Panc1 (cell line): ENCODE measurements at regions not wholly inside any gene's neighbourhood (a gene's known extent, or its start where the extent isn't known, plus 50 kb on each side); places are given as distances from the start of the nearest gene placed in this dataset.

Source experiments
- ATAC-seq: fragments of 200-7000 bp; cut with Tn5 transposase; 2 replicates; pipeline ENCODE4 v1.9.1; 2020; ENCODE audit warnings: mild to moderate bottlenecking, moderate library complexity
- BruUV-seq: library from RNA; stranded (reverse); fragments of 400-500 nt; replicated peaks from 2 replicates; lab custom pipeline; 2021; lab: Mats Ljungman, UMichigan
- CTCF ChIA-PET: fragments of 300-600 bp; sonication (Branson Sonifier 250); formaldehyde crosslinking; loops from one replicate; lab custom pipeline; 2022; ENCODE audit warnings: antibody characterized with exemption; lab: Charles Lee
- POLR2A ChIA-PET: fragments of 300-600 bp; sonication (Branson Sonifier 250); formaldehyde crosslinking; loops from one replicate; lab custom pipeline; 2022; ENCODE audit warnings: antibody characterized with exemption; lab: Charles Lee
- DNase-seq: peaks from one replicate; pipeline ENCODE4 v3.0.0-alpha.2; 2010; ENCODE audit warnings: low read depth, low spot score
- H3K27ac ChIP-seq: 2 replicates; pipeline ENCODE4 v1.5.1; 2011; ENCODE audit warnings: mild to moderate bottlenecking, low read length, inconsistent platforms
- H3K27me3 ChIP-seq: fragments of 200-500 bp; sonication (Bioruptor generic); 2 replicates; pipeline ENCODE4 v1.6.0; 2014; ENCODE audit warnings: low read length, inconsistent platforms; ENCODE audit not compliant: control insufficient read depth, insufficient read depth
- H3K36me3 ChIP-seq: fragments of 200-500 bp; sonication (Bioruptor generic); 2 replicates; pipeline ENCODE4 v1.5.1; 2014; ENCODE audit warnings: inconsistent platforms, mild to moderate bottlenecking, low read length, moderate library complexity; ENCODE audit not compliant: control insufficient read depth, insufficient read depth
- H3K4me1 ChIP-seq: 2 replicates; pipeline ENCODE4 v1.5.1; 2011; ENCODE audit warnings: inconsistent platforms, mild to moderate bottlenecking, low read length, moderate library complexity; ENCODE audit not compliant: control insufficient read depth, insufficient read depth
- H3K4me3 ChIP-seq, 2 experiments: 2 replicates each; pipeline ENCODE4 v1.5.1; 2011 to 2012; ENCODE audit warnings: low read depth in 2 of 2, low read length in 2 of 2, mild to moderate bottlenecking in 2 of 2, inconsistent platforms in 1 of 2, moderate library complexity in 1 of 2
- H3K9me3 ChIP-seq: fragments of 200-500 bp; sonication (Bioruptor generic); 2 replicates; pipeline ENCODE4 v1.5.1; 2014; ENCODE audit warnings: low read depth, mild to moderate bottlenecking, inconsistent platforms, low read length, moderate library complexity; ENCODE audit not compliant: control insufficient read depth, insufficient read depth
- CTCF ChIP-seq: fragments of 450-650 bp; IDR thresholded peaks from 2 replicates; pipeline ENCODE4 v1.5.1; 2017; ENCODE audit warnings: mild to moderate bottlenecking
- POLR2AphosphoS5 ChIP-seq: IDR thresholded peaks from 2 replicates; pipeline ENCODE4 v1.6.1; 2012; ENCODE audit warnings: mild to moderate bottlenecking, low read depth, low read length, moderate library complexity
- REST ChIP-seq, 2 experiments: IDR thresholded peaks; 2 replicates each; pipeline ENCODE4 v1.6.1; 2011 to 2012; ENCODE audit warnings: low read depth in 2 of 2, control low read depth in 1 of 2, low read length in 1 of 2, mild to moderate bottlenecking in 1 of 2, moderate library complexity in 1 of 2; ENCODE audit not compliant: insufficient read depth in 1 of 2
- SIN3A ChIP-seq: IDR thresholded peaks from 2 replicates; pipeline ENCODE4 v1.6.1; 2012; ENCODE audit warnings: low read depth, mild to moderate bottlenecking, low read length, moderate library complexity, borderline replicate concordance; ENCODE audit not compliant: insufficient read depth
- TCF7L2 ChIP-seq: IDR thresholded peaks from 2 replicates; pipeline ENCODE4 v1.6.1; 2011; ENCODE audit warnings: mild to moderate bottlenecking, low read depth, low read length, inconsistent platforms
- in situ Hi-C: cut with HindIII; loops from 2 replicates; pipeline ENCODE4 v1.10.0; 2016; ENCODE audit warnings: low sequenced_read_pairs, low pct_unique_long_range_greater_than_20kb
- intact Hi-C: fragments of 100-400 bp; cut with micrococcal nuclease; formaldehyde crosslinking; loops from one replicate; pipeline ENCODE4 v1.10.0; 2022; ENCODE audit not compliant: unreplicated experiment

GRCh38 chr12:53809005-53809404 lies 57.2 kb upstream of the CISTR start:
- ChIA-PET CTCF (interaction anchor here (0.5 kb wide), 1 partner anchor 68 kb away, joined by 9 read pairs; no protein-coding TSS in a partner anchor), POLR2A (no interaction called here)
- ATAC-seq (no peak), DNase-seq (no peak)
- H3K36me3 ChIP-seq: no peaks in the 10 kb centered on the region
- TF ChIP-seq CTCF (no peak), POLR2AphosphoS5 (no peak), TCF7L2 (no peak), SIN3A (no peak), REST (IDR thresholded peaks at IDR 0.05; ENCODE audit: insufficient read depth in 1 of 2, low read depth in 2 of 2, low read length in 1 of 2) (no peak)
- no TSS peak for BruUV-seq
- H3K4me3 ChIP-seq: no peak overlapping the region
- H3K4me1 ChIP-seq: peaks cover 21% of the 10 kb centered on the region
- in situ Hi-C loops (no loop called here), intact Hi-C loops (no loop called here)
- H3K27me3 ChIP-seq: no peaks in the 10 kb centered on the region
- H3K9me3 ChIP-seq: no peaks in the 10 kb centered on the region
- H3K27ac ChIP-seq: peak overlapping the region; percentile 67; the same call in 1 of the 2 replicates

- peak overlapping the region; percentile 64; the same call in 1 of the 2 replicates for H3K27ac ChIP-seq
- H3K27me3 ChIP-seq: no peaks in the 10 kb centered on the region
- H3K36me3 ChIP-seq: no peaks in the 10 kb centered on the region
- TF ChIP-seq REST (IDR thresholded peaks at IDR 0.05; ENCODE audit: insufficient read depth in 1 of 2, low read depth in 2 of 2, low read length in 1 of 2) (no peak), CTCF (no peak), SIN3A (no peak), TCF7L2 (no peak), POLR2AphosphoS5 (no peak)
- H3K4me3 ChIP-seq: no peak overlapping the region
- H3K4me1 ChIP-seq: peaks cover 11% of the 10 kb centered on the region
- no peaks in the 10 kb centered on the region for H3K9me3 ChIP-seq
- BruUV-seq: no TSS peak
- ChIA-PET POLR2A (no interaction called here), CTCF (no interaction called here)
- ATAC-seq: no peak
- DNase-seq: no peak
- in situ Hi-C loops: no loop called here
- intact Hi-C loops: no loop called here
Observed at GRCh38 chr12:53810950-53811349, 59.2 kb upstream of the CISTR start.
